WERI-Rb-1 (cell line): ENCODE measurements at regions not wholly inside any gene's neighbourhood (a gene's known extent, or its start where the extent isn't known, plus 50 kb on each side); places are given as distances from the start of the nearest gene placed in this dataset.

Source experiments
- DNase-seq: peaks from one replicate; pipeline ENCODE4 v3.0.0-alpha.2; 2020
- H3K27ac ChIP-seq: fragments of 250-450 bp; sonication (Bioruptor Pico); 2 replicates; pipeline ENCODE4 v1.5.1; 2020; ENCODE audit warnings: mild to moderate bottlenecking, moderate library complexity
- H3K27me3 ChIP-seq: fragments of 250-450 bp; sonication (Bioruptor Pico); 2 replicates; pipeline ENCODE4 v1.5.1; 2021; ENCODE audit warnings: mild to moderate bottlenecking, low read depth, moderate library complexity; ENCODE audit not compliant: insufficient read depth, severe bottlenecking
- H3K36me3 ChIP-seq: fragments of 250-450 bp; sonication (Bioruptor Pico); 2 replicates; pipeline ENCODE4 v1.5.1; 2020; ENCODE audit warnings: mild to moderate bottlenecking, moderate library complexity
- H3K4me3 ChIP-seq: 2 replicates; pipeline ENCODE4 v1.5.1; 2011; ENCODE audit warnings: low read depth, mild to moderate bottlenecking, control low read depth, low read length
- H3K9me3 ChIP-seq: fragments of 250-450 bp; sonication (Bioruptor Pico); 2 replicates; pipeline ENCODE4 v1.5.1; 2021; ENCODE audit warnings: mild to moderate bottlenecking, moderate library complexity; ENCODE audit not compliant: severe bottlenecking
- CTCF ChIP-seq: IDR thresholded peaks from 2 replicates; pipeline ENCODE4 v1.5.1; 2011; ENCODE audit warnings: low read depth, mild to moderate bottlenecking, control low read depth, inconsistent platforms, low read length

- no peak for TF ChIP-seq CTCF
- Histone ChIP-seq H3K27ac (no peak overlapping the region), H3K36me3 (no peaks in the 10 kb centered on the region; the same call in 1 of the 2 replicates), H3K27me3 (no peaks in the 10 kb centered on the region), H3K4me3 (no peak overlapping the region), H3K9me3 (peaks cover 6% of the 10 kb centered on the region)
- DNase-seq: no peak
These were observed 224.2 kb downstream of the SIPA1L2 start for GRCh38 chr1:232405781-232406180.

GRCh38 chr1:232404981-232405731 is 224.8 kb downstream of the SIPA1L2 start:
- no peak overlapping the region for H3K27ac ChIP-seq
- no peaks in the 10 kb centered on the region for H3K27me3 ChIP-seq
- H3K9me3 ChIP-seq: peaks cover 6% of the 10 kb centered on the region
- no peak overlapping the region for H3K4me3 ChIP-seq
- no peak for DNase-seq
- TF ChIP-seq CTCF: no peak
- no peaks in the 10 kb centered on the region; the same call in 1 of the 2 replicates for H3K36me3 ChIP-seq

GRCh38 chr1:232404227-232404626 is 225.7 kb downstream of the SIPA1L2 start:
- Histone ChIP-seq H3K27ac (no peak overlapping the region), H3K4me3 (no peak overlapping the region), H3K9me3 (peaks cover 2% of the 10 kb centered on the region), H3K27me3 (no peaks in the 10 kb centered on the region), H3K36me3 (no peaks in the 10 kb centered on the region; the same call in 1 of the 2 replicates)
- TF ChIP-seq CTCF: no peak
- no peak for DNase-seq

GRCh38 chr1:232403017-232403714 is 226.8 kb downstream of the SIPA1L2 start:
- H3K9me3 ChIP-seq: no peaks in the 10 kb centered on the region
- no peaks in the 10 kb centered on the region for H3K27me3 ChIP-seq
- DNase-seq: no peak
- no peaks in the 10 kb centered on the region; the same call in 1 of the 2 replicates for H3K36me3 ChIP-seq
- H3K4me3 ChIP-seq: no peak overlapping the region
- H3K27ac ChIP-seq: no peak overlapping the region
- no peak for TF ChIP-seq CTCF

- no peak overlapping the region for H3K4me3 ChIP-seq
- TF ChIP-seq CTCF: no peak
- no peak overlapping the region for H3K27ac ChIP-seq
- no peaks in the 10 kb centered on the region for H3K27me3 ChIP-seq
- peak; percentile 2 for DNase-seq
- no peaks in the 10 kb centered on the region for H3K9me3 ChIP-seq
- no peaks in the 10 kb centered on the region; the same call in 1 of the 2 replicates for H3K36me3 ChIP-seq
These were observed 231.1 kb downstream of the SIPA1L2 start for GRCh38 chr1:232398823-232399222.
